Kidney (tissue), 13 donors: ENCODE measurements at regions not wholly inside any gene's neighbourhood (a gene's known extent, or its start where the extent isn't known, plus 50 kb on each side); places are given as distances from the start of the nearest gene placed in this dataset.

ENCODE experiments used
- DNase-seq, 5 donors: peaks; one replicate each; pipeline ENCODE4 v3.0.0-alpha.2; 2013 to 2020
- FAIRE-seq: peaks from 2 replicates; lab custom pipeline; 2012; peaks lifted over from hg19 to GRCh38; lab: Jason Lieb, UNC
- H3K27ac ChIP-seq, 2 donors: one replicate each; pipeline ENCODE4 v1.7.0; 2013; ENCODE audit warnings: low read depth in 2 of 2, low read length in 2 of 2, inconsistent platforms in 1 of 2
- H3K27me3 ChIP-seq: one replicate; pipeline ENCODE4 v1.7.1; 2013; ENCODE audit warnings: low read length, inconsistent platforms; ENCODE audit not compliant: control insufficient read depth, insufficient read depth
- H3K36me3 ChIP-seq, 3 donors: one replicate each; pipeline versions ENCODE4 v1.7.0 to v1.7.1; 2013; ENCODE audit warnings: low read length in 3 of 3, control low read depth in 1 of 3, inconsistent platforms in 1 of 3; ENCODE audit not compliant: insufficient read depth in 3 of 3, control insufficient read depth in 2 of 3
- H3K4me1 ChIP-seq, 3 donors: one replicate each; pipeline versions ENCODE4 v1.7.0 to v1.7.1; 2013; ENCODE audit warnings: low read length in 3 of 3, inconsistent platforms in 1 of 3, low read depth in 1 of 3; ENCODE audit not compliant: control insufficient read depth in 2 of 3, insufficient read depth in 2 of 3
- H3K4me3 ChIP-seq, 3 donors: one replicate each; pipeline versions ENCODE4 v1.7.0 to v1.8.1; 2013; ENCODE audit warnings: low read length in 3 of 3, control low read depth in 1 of 3, inconsistent platforms in 1 of 3
- H3K9ac ChIP-seq, 3 donors: one replicate each; pipeline versions ENCODE4 v1.7.0 to v1.7.1; 2013; ENCODE audit warnings: low read length in 3 of 3, control low read depth in 1 of 3, inconsistent platforms in 1 of 3
- H3K9me3 ChIP-seq, 3 donors: one replicate each; pipeline versions ENCODE4 v1.7.0 to v1.7.1; 2013; ENCODE audit warnings: low read length in 3 of 3, control low read depth in 1 of 3, inconsistent platforms in 1 of 3; ENCODE audit not compliant: control insufficient read depth in 2 of 3, insufficient read depth in 1 of 3
- intact Hi-C: fragments of 100-400 bp; cut with DNase I; formaldehyde crosslinking; loops from one replicate; pipeline ENCODE4 v1.11.1; 2022
- TF ChIP-seq, protein P1 (sequence below): IDR thresholded peaks from 3 replicates; pipeline ENCODE4 v1.5.1; 2012; ENCODE audit warnings: mild to moderate bottlenecking, moderate library complexity, borderline replicate concordance; ENCODE audit not compliant: insufficient read depth; ENCODE audit errors: extremely low read depth
- donor health status: control.
- donor health status: control.
- donor health status: control.
- donor health status: control.
- donor health status: control.
- donor health status: DM: yes; HTN: yes; CAD: no.
- donor health status: Normal renal cell carcinoma (clear cell type).

DNA sequence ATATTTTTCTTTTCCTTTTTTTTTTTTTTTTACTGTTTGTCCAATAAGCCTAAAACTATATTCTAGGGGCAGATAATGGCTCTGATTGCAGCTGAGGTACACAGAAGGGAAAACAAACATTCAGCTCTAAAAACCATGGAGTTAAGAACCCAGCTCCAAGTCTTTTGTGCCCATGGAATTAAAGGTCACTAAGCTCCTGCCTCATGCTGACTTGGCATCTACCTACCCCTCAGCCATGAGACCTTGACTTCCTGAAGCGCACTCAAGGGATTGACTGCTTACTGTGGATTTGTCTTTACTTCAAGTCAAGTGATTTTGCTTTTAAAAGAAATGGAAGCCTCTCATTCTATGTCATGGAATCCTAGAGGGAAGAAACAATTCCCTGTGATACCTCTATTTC, 192.3 kb downstream of the AMY1C start:
- no peak overlapping the region for H3K4me3 ChIP-seq
- H3K9me3 ChIP-seq: no peaks in the 10 kb centered on the region
- no peaks in the 10 kb centered on the region for H3K27me3 ChIP-seq
- TF ChIP-seq, protein P1, sequence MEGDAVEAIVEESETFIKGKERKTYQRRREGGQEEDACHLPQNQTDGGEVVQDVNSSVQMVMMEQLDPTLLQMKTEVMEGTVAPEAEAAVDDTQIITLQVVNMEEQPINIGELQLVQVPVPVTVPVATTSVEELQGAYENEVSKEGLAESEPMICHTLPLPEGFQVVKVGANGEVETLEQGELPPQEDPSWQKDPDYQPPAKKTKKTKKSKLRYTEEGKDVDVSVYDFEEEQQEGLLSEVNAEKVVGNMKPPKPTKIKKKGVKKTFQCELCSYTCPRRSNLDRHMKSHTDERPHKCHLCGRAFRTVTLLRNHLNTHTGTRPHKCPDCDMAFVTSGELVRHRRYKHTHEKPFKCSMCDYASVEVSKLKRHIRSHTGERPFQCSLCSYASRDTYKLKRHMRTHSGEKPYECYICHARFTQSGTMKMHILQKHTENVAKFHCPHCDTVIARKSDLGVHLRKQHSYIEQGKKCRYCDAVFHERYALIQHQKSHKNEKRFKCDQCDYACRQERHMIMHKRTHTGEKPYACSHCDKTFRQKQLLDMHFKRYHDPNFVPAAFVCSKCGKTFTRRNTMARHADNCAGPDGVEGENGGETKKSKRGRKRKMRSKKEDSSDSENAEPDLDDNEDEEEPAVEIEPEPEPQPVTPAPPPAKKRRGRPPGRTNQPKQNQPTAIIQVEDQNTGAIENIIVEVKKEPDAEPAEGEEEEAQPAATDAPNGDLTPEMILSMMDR: no peak
- no peak for FAIRE-seq
- no peak for DNase-seq
- H3K27ac ChIP-seq: no peak overlapping the region
- intact Hi-C loops: no loop called here
- no peaks in the 10 kb centered on the region for H3K4me1 ChIP-seq
- no peaks in the 10 kb centered on the region for H3K36me3 ChIP-seq
- no peak overlapping the region for H3K9ac ChIP-seq

DNA sequence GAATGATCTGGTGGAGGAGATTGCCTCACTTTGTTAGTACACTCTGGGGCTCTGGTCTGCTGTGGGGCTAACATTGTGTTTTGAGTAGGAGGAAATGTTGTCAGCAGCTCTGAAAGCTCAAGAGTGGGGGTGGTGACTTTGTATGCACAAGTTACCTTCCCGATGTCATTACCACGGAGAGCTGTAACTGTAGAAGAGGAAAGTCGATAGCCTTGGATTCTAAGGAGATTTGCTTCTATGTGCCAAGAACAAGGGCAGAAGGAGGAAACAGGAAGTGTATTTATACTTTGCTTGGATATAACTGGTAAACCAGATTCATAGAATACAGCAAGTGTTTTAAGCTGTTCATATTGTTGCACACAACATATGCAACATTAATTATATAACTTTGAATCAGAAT, 196.1 kb downstream of the AMY1C start:
- Histone ChIP-seq H3K36me3 (no peaks in the 10 kb centered on the region), H3K9me3 (no peaks in the 10 kb centered on the region), H3K4me3 (no peak overlapping the region), H3K27ac (no peak overlapping the region), H3K27me3 (no peaks in the 10 kb centered on the region), H3K4me1 (no peaks in the 10 kb centered on the region), H3K9ac (no peak overlapping the region)
- DNase-seq (no peak), FAIRE-seq (no peak)
- intact Hi-C loops: no loop called here
- TF ChIP-seq, protein P1: no peak

DNA sequence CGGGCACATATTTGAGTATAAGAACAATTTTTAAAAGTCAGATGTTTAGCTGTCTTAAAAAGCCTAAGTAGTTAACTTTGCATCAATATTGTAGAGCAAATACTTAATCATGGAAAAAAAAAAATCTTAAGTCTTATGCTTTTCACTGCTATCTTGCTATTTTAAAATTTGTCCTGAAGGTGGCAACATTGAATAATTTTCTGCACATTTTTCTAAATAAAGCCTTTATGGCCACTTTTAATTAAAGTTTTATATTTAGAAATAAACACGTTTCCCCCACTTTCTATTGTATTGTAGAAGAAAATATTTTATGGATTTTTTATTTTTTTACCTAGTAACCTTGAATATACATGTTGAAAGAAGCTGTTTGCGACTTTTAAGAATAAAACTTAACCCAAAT, 198.8 kb downstream of the AMY1C start:
- intact Hi-C loops: no loop called here
- Histone ChIP-seq H3K9me3 (no peaks in the 10 kb centered on the region), H3K4me3 (no peak overlapping the region), H3K27ac (no peak overlapping the region), H3K4me1 (no peaks in the 10 kb centered on the region), H3K9ac (no peak overlapping the region), H3K36me3 (no peaks in the 10 kb centered on the region), H3K27me3 (no peaks in the 10 kb centered on the region)
- TF ChIP-seq, protein P1: no peak
- DNase-seq (peak in 2 of 5 donors; percentile 28 to 30), FAIRE-seq (no peak)

DNA sequence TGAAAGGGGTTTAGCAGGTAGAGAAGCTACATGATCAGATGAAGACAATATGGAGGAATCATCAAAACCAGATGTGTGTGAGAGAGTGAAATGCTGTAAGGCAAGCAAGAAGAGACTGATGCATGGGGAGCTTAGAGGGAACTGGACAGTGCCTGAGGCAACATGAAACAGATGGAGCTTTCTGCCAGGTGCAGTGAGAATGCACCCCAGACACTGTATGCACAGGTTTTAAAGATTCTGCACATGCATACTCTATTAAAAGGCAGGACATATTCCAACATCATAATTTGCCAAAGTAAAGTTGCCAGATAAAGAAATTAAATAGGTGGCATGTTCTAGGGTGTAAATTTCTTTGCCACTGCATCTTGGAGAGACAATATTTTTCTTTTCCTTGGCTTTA, 200.1 kb downstream of the AMY1C start:
- intact Hi-C loops: no loop called here
- DNase-seq: no peak

More for the DNA sequence above, 200.1 kb downstream of the AMY1C start:
- Histone ChIP-seq H3K36me3 (no peaks in the 10 kb centered on the region), H3K27me3 (no peaks in the 10 kb centered on the region), H3K9me3 (no peaks in the 10 kb centered on the region), H3K4me3 (no peak overlapping the region), H3K4me1 (no peaks in the 10 kb centered on the region), H3K27ac (no peak overlapping the region), H3K9ac (no peak overlapping the region)
- FAIRE-seq: no peak
- TF ChIP-seq, protein P1: no peak
